ENCODE measurements at regions not wholly inside any gene's neighbourhood (a gene's known extent, or its start where the extent isn't known, plus 50 kb on each side); places are given as distances from the start of the nearest gene placed in this dataset.
"Not testable (repeated sequence)": the region's sequence is repeated elsewhere in the genome, so short reads cannot be mapped to it uniquely, and the experiment has no call there.

- Histone ChIP-seq H3K27ac (no peak overlapping the region), H3K9me3 (no peaks in the 10 kb centered on the region), H3K4me3 (no peak overlapping the region), H3K4me1 (no peaks in the 10 kb centered on the region), H3K36me3 (no peaks in the 10 kb centered on the region), H3K27me3 (no peaks in the 10 kb centered on the region)
- TF ChIP-seq POLR2A (IDR thresholded peaks at IDR 0.05) (no peak), CTCF (IDR thresholded peaks at IDR 0.05) (no peak)
- DNase-seq, result no peak
Measured at GRCh38 chr16:65365732-65366715, 244.2 kb upstream of the CDH11 start.

GRCh38 chr16:65356721-65357120, 234.9 kb upstream of the CDH11 start:
- not testable (repeated sequence) for H3K27me3 ChIP-seq, H3K36me3 ChIP-seq, DNase-seq, H3K4me1 ChIP-seq, H3K4me3 ChIP-seq, H3K9me3 ChIP-seq, H3K27ac ChIP-seq

GRCh38 chr16:65355706-65356105, 233.8 kb upstream of the CDH11 start:
- TF ChIP-seq CTCF (IDR thresholded peaks at IDR 0.05), result no peak
- no peak for TF ChIP-seq POLR2A (IDR thresholded peaks at IDR 0.05)
- Histone ChIP-seq H3K36me3 (no peaks in the 10 kb centered on the region), H3K4me3 (no peak overlapping the region), H3K4me1 (no peaks in the 10 kb centered on the region), H3K9me3 (no peaks in the 10 kb centered on the region), H3K27ac (no peak overlapping the region), H3K27me3 (no peaks in the 10 kb centered on the region)
- no peak for DNase-seq

GRCh38 chr16:65353183-65353582, 231.3 kb upstream of the CDH11 start:
- Histone ChIP-seq H3K4me1 (no peaks in the 10 kb centered on the region), H3K9me3 (no peaks in the 10 kb centered on the region), H3K4me3 (no peak overlapping the region), H3K27me3 (no peaks in the 10 kb centered on the region), H3K27ac (no peak overlapping the region), H3K36me3 (no peaks in the 10 kb centered on the region)
- no peak for DNase-seq
- TF ChIP-seq CTCF (IDR thresholded peaks at IDR 0.05), result no peak
- TF ChIP-seq POLR2A (IDR thresholded peaks at IDR 0.05), result no peak

GRCh38 chr16:65349626-65350025, 227.8 kb upstream of the CDH11 start:
- H3K27ac ChIP-seq, result no peak overlapping the region
- TF ChIP-seq POLR2A (IDR thresholded peaks at IDR 0.05), result no peak
- TF ChIP-seq CTCF (IDR thresholded peaks at IDR 0.05), result no peak

DNA sequence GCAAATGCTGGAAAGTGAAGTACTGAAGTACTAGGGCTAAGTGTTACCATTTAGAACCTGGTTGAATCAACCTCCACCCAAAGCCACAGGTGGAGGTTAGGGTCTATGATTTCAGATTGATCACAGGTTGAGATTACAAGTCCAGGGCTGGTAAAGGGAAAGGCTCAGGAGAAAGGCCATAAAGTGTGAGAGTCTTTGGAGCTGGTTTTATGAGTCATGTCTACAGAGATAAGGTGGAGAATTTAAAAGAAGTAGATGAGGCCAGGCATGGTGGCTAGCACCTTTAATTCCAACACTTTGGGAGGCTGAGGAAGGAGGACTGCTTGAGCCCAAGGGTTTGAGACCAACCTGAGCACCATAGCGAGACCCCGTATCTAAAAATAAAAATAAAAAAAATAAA, 221.7 kb upstream of the CDH11 start:
- Histone ChIP-seq H3K4me1 (no peaks in the 10 kb centered on the region), H3K27me3 (no peaks in the 10 kb centered on the region), H3K36me3 (no peaks in the 10 kb centered on the region), H3K27ac (no peak overlapping the region), H3K4me3 (no peak overlapping the region), H3K9me3 (no peaks in the 10 kb centered on the region)
- no peak for DNase-seq
- TF ChIP-seq POLR2A (IDR thresholded peaks at IDR 0.05) (no peak), CTCF (IDR thresholded peaks at IDR 0.05) (no peak)

More at GRCh38 chr16:65349626-65350025, 227.8 kb upstream of the CDH11 start:
- no peak overlapping the region for H3K4me3 ChIP-seq
- H3K36me3 ChIP-seq, result no peaks in the 10 kb centered on the region
- DNase-seq, result no peak
- no peaks in the 10 kb centered on the region for H3K9me3 ChIP-seq
- H3K4me1 ChIP-seq, result no peaks in the 10 kb centered on the region
- H3K27me3 ChIP-seq, result no peaks in the 10 kb centered on the region

Measured in Peyer's patch (tissue), 4 donors.